Stimulated activated naive CD8-positive, alpha-beta T cell treated with anti-CD3 and anti-CD28 coated beads, Interleukin-15, Interleukin-2, amounts not matched to agents 100 ng/mL and 50 ng/mL, for 24 hours (primary cell): ENCODE measurements at regions not wholly inside any gene's neighbourhood (a gene's known extent, or its start where the extent isn't known, plus 50 kb on each side); places are given as distances from the start of the nearest gene placed in this dataset.
"Not testable (repeated sequence)": the region's sequence is repeated elsewhere in the genome, so short reads cannot be mapped to it uniquely, and the experiment has no call there.

Experiments
- H3K27ac Mint-ChIP-seq: one replicate; pipeline ENCODE4 v1.8.0; 2021; ENCODE audit warnings: mild to moderate bottlenecking, mixed read lengths
- H3K27me3 Mint-ChIP-seq: one replicate; pipeline ENCODE4 v1.8.0; 2021; ENCODE audit warnings: mixed read lengths
- H3K36me3 Mint-ChIP-seq: one replicate; pipeline ENCODE4 v1.8.0; 2021; ENCODE audit warnings: low read depth, mixed read lengths
- H3K4me1 Mint-ChIP-seq: one replicate; pipeline ENCODE4 v1.8.0; 2021; ENCODE audit warnings: low read depth, mixed read lengths
- H3K4me3 Mint-ChIP-seq: one replicate; pipeline ENCODE4 v1.8.0; 2021; ENCODE audit warnings: mild to moderate bottlenecking, mixed read lengths
- H3K9me3 Mint-ChIP-seq: one replicate; pipeline ENCODE4 v1.8.0; 2021; ENCODE audit warnings: mixed read lengths

GRCh38 chr5:109990723-109991359, 301.1 kb downstream of the MAN2A1 start:
- Mint-ChIP-seq H3K27me3 (no peaks in the 10 kb centered on the region), H3K27ac (no peak overlapping the region), H3K4me1 (peaks cover 4% of the 10 kb centered on the region), H3K4me3 (no peak overlapping the region), H3K36me3 (no peaks in the 10 kb centered on the region), H3K9me3 (no peaks in the 10 kb centered on the region)

DNA sequence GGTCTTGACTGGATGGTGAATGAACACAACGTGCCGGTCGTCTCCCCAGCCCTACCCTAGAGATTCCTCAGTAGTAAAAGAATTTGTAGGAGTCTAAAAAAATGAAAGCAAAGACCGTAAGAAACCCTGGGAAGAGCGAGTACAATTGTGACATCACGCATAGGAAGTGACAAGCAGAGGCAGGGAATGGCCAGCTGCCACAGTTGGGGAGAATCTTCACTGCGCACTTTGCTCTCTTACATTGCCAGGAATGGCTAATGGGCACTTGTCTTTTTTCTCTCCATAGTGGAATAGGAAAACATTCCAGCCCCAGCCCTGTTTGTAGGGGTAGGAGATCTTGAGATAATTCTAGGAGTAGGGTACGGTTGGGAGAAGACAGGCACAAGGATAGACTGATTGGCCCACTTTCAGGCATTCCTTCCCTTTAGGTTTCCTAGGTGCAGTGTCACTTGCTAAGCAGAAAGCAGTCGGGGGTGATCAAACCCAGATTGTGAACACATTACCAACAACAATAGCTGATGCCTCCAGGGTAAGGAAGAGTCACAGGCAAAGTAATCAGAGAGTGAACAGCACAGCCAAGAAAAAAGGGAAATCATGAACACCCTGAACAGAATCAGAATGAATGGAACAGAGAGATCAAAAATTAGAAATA, 302.7 kb downstream of the MAN2A1 start:
- H3K4me3 Mint-ChIP-seq, result no peak overlapping the region
- H3K27ac Mint-ChIP-seq, result no peak overlapping the region

DNA sequence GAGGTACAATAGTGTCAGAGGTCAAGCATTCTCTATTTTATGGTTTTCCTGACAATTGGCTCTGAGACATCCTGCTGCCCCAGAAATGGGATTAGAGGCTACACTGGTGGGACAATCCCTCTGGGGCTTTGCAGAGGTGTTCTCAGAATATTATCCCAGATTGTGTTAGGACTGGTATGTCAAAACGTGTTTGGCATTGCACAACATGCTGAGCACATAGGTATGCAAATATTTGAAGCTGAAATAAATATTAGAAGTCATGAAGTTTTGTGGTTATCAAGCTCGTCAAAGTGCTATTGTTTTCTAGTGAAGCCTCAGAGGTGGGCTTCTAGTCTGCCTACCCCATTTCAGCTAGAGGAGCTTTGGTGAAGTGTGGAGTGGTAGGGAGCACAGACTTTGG, 304.4 kb downstream of the MAN2A1 start:
- Mint-ChIP-seq H3K9me3 (no peaks in the 10 kb centered on the region), H3K27me3 (no peaks in the 10 kb centered on the region), H3K4me1 (no peaks in the 10 kb centered on the region), H3K4me3 (no peak overlapping the region), H3K27ac (no peak overlapping the region), H3K36me3 (no peaks in the 10 kb centered on the region)

More for the DNA sequence above, 302.7 kb downstream of the MAN2A1 start:
- no peaks in the 10 kb centered on the region for H3K9me3 Mint-ChIP-seq
- H3K27me3 Mint-ChIP-seq, result no peaks in the 10 kb centered on the region
- H3K36me3 Mint-ChIP-seq, result no peaks in the 10 kb centered on the region
- peaks cover 4% of the 10 kb centered on the region for H3K4me1 Mint-ChIP-seq

DNA sequence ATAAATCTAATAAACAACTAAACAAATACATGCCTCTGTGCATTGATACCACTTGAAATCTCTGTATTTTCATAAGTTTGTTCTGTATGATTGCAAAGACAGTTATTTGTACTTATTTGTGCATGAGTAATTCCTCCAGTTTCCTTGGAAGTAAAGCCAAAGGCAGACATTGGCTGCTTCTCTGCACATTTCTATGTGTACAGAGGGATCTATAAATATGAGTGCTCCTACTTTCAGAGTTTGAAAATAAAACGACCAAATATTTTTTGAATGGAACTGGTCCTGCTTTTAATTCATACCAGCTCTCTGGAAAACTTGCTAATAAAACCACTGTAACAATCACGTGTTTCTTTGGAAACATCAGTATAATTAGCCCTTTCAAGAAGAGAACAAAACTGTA, 306.5 kb downstream of the MAN2A1 start:
- H3K27me3 Mint-ChIP-seq, result no peaks in the 10 kb centered on the region
- H3K36me3 Mint-ChIP-seq, result no peaks in the 10 kb centered on the region
- H3K9me3 Mint-ChIP-seq, result no peaks in the 10 kb centered on the region
- H3K4me1 Mint-ChIP-seq, result peaks cover 13% of the 10 kb centered on the region
- H3K27ac Mint-ChIP-seq, result no peak overlapping the region
- no peak overlapping the region for H3K4me3 Mint-ChIP-seq

DNA sequence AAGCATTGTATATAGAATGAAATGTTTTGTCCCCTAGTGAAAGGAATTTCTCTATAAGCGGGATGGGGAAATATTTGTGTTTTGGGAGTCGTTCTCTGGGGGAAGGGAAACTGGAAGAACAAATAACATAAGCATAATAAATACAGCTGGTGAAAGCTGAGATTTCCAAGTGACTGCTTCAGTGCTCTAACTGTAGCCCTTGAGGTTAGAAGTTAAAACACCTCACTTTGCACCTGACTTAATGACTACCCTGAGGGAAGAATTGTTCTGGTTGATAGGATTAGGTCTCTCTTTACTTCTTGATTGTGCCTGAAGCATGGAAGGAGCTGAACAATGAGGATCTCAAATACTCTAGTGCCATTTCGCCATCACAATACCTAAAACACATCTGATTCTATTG, 307.4 kb downstream of the MAN2A1 start:
- Mint-ChIP-seq H3K4me1 (peaks cover 20% of the 10 kb centered on the region), H3K27ac (no peak overlapping the region), H3K9me3 (no peaks in the 10 kb centered on the region), H3K27me3 (no peaks in the 10 kb centered on the region), H3K4me3 (no peak overlapping the region), H3K36me3 (no peaks in the 10 kb centered on the region)

- no peaks in the 10 kb centered on the region for H3K27me3 Mint-ChIP-seq
- no peak overlapping the region for H3K27ac Mint-ChIP-seq
- H3K9me3 Mint-ChIP-seq, result no peaks in the 10 kb centered on the region
- no peak overlapping the region for H3K4me3 Mint-ChIP-seq
- peaks cover 20% of the 10 kb centered on the region for H3K4me1 Mint-ChIP-seq
- H3K36me3 Mint-ChIP-seq, result no peaks in the 10 kb centered on the region
Observed at GRCh38 chr5:109998208-109998607, 308.5 kb downstream of the MAN2A1 start.

GRCh38 chr5:109998726-109999125, 309.0 kb downstream of the MAN2A1 start:
- H3K27ac Mint-ChIP-seq, result no peak overlapping the region
- no peaks in the 10 kb centered on the region for H3K36me3 Mint-ChIP-seq
- no peaks in the 10 kb centered on the region for H3K9me3 Mint-ChIP-seq
- H3K4me3 Mint-ChIP-seq, result no peak overlapping the region
- no peaks in the 10 kb centered on the region for H3K27me3 Mint-ChIP-seq
- H3K4me1 Mint-ChIP-seq, result peaks cover 20% of the 10 kb centered on the region

GRCh38 chr5:110001648-110002047, 311.9 kb downstream of the MAN2A1 start:
- no peak overlapping the region for H3K27ac Mint-ChIP-seq
- H3K27me3 Mint-ChIP-seq, result no peaks in the 10 kb centered on the region
- H3K36me3 Mint-ChIP-seq, result no peaks in the 10 kb centered on the region
- peaks cover 4% of the 10 kb centered on the region for H3K9me3 Mint-ChIP-seq
- H3K4me3 Mint-ChIP-seq, result no peak overlapping the region
- peaks cover 20% of the 10 kb centered on the region for H3K4me1 Mint-ChIP-seq

GRCh38 chr5:110002652-110003051, 312.9 kb downstream of the MAN2A1 start:
- Mint-ChIP-seq H3K27ac (no peak overlapping the region), H3K4me3 (no peak overlapping the region), H3K27me3 (no peaks in the 10 kb centered on the region), H3K4me1 (peaks cover 20% of the 10 kb centered on the region), H3K36me3 (no peaks in the 10 kb centered on the region), H3K9me3 (peaks cover 4% of the 10 kb centered on the region)

DNA sequence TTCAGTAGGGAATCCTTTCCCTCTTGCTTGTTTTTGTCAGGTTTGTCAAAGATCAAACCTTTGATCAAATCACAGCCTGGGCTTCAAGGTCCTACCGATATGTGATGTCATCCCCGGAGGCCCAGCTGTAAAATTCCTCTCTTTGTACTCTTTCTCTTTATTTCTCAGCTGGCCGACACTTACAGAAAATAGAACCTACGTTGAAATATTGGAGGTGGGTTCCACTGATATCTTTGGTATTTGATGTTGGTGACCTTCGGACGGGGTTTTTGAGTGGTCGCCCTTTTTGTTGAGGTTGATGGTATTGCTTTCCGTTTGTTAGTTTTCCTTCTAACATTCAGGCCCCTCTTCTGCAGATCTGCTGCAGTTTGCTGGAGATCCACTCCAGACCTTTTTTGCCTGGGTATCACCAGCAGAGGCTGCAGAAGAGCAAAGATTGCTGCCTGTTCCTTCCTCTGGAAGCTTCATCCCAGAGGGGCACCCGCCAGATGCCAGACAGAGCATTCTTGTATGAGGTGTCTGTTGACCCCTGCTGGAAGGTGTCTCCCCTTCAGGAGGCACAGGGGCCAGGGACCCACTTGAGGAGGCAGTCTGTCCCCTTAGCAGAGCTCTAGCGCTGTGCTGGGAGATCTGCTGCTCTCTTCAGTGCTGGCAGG, 316.3 kb downstream of the MAN2A1 start:
- not testable (repeated sequence) for H3K36me3 Mint-ChIP-seq, H3K27ac Mint-ChIP-seq, H3K4me1 Mint-ChIP-seq, H3K9me3 Mint-ChIP-seq, H3K27me3 Mint-ChIP-seq, H3K4me3 Mint-ChIP-seq

DNA sequence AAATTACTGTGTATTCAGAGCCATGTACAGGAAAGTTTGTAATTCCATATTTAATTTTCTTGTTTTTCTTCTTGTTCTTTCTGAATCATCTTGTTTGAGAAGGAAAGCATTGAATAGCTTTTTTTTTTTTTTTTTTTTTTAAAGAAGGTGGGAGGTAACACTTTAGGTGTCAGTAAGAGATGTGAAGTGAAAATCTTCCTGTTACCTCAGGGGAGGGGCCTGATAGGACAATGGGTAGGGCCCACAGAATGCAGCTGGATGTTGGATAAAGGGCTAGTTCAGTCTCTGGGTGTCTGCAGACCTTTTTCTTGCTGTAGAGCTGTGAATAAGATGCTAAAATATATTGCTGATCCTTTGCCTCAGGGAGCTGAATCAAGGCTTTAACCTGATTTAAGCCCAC, 317.4 kb downstream of the MAN2A1 start:
- Mint-ChIP-seq H3K27ac (no peak overlapping the region), H3K4me1 (no peaks in the 10 kb centered on the region), H3K36me3 (no peaks in the 10 kb centered on the region), H3K27me3 (no peaks in the 10 kb centered on the region), H3K4me3 (no peak overlapping the region), H3K9me3 (peaks cover 4% of the 10 kb centered on the region)

DNA sequence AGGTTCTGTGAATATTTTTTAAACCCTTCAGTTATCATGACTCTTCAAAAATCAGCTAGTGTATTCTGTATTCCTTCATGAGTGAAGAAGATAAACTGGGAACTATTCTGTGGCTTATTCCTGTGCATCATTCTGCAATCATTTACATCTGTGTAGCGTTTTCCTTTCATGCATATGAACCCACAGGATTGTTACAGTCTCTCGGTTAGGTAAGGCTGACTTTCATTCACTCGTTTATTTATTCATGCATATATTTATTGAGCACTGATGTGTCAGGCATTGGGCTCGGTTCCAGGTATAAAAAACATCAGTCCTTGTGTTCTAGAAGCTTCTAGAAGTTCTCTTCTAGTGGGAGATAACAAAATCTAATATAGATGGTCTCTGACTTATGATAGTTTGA, 318.4 kb downstream of the MAN2A1 start:
- Mint-ChIP-seq H3K27me3 (no peaks in the 10 kb centered on the region), H3K4me3 (no peak overlapping the region), H3K4me1 (no peaks in the 10 kb centered on the region), H3K36me3 (no peaks in the 10 kb centered on the region), H3K9me3 (peaks cover 4% of the 10 kb centered on the region), H3K27ac (no peak overlapping the region)

- no peaks in the 10 kb centered on the region for H3K36me3 Mint-ChIP-seq
- H3K27ac Mint-ChIP-seq, result no peak overlapping the region
- no peak overlapping the region for H3K4me3 Mint-ChIP-seq
- H3K4me1 Mint-ChIP-seq, result no peaks in the 10 kb centered on the region
- H3K9me3 Mint-ChIP-seq, result no peaks in the 10 kb centered on the region
- no peaks in the 10 kb centered on the region for H3K27me3 Mint-ChIP-seq
Observed at GRCh38 chr5:110012145-110012544, 322.4 kb downstream of the MAN2A1 start.

GRCh38 chr5:110013017-110013416, 323.3 kb downstream of the MAN2A1 start:
- Mint-ChIP-seq H3K9me3 (no peaks in the 10 kb centered on the region), H3K4me1 (no peaks in the 10 kb centered on the region), H3K36me3 (no peaks in the 10 kb centered on the region), H3K27ac (no peak overlapping the region), H3K27me3 (no peaks in the 10 kb centered on the region), H3K4me3 (no peak overlapping the region)

DNA sequence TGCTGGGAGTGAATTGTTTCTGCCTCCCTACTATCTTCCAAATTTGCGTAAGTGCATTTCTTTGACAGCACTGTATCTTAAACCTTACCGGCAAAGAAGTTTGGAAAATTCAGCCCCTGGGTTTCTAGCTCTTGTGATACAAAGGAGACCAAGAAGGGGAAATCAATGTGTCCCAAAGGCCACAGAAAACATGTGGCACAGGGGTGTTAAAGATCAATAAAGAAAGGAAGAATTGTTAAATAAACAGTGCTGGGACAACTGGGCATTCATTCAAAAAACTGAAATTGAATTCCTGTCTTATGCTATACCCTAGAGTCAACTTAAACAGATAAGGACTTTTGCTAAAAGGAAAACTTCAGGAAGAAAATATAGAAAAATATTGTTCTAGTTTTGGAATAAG, 328.1 kb downstream of the MAN2A1 start:
- no peaks in the 10 kb centered on the region for H3K27me3 Mint-ChIP-seq
- H3K36me3 Mint-ChIP-seq, result no peaks in the 10 kb centered on the region
- H3K27ac Mint-ChIP-seq, result no peak overlapping the region
- H3K4me3 Mint-ChIP-seq, result no peak overlapping the region
- no peaks in the 10 kb centered on the region for H3K4me1 Mint-ChIP-seq
- no peaks in the 10 kb centered on the region for H3K9me3 Mint-ChIP-seq

DNA sequence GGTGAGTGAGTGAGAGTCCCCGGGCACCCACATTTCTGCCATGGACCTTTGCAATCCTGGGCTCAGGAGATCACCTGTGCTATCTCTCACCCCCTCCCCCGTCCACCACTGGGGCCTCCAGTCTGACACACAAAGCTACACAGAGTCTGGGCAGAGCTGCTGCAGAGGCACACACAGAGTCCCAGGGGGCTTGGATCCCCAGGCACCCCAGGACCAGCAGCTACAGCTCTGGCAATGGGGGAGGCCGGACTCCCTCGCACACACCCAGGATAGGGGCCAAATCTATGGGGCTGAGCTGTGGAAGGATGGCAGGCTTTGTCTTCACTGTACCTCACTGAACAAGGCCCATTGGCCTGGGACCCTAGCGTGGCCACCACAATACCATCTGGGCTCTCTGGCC, 328.8 kb downstream of the MAN2A1 start:
- H3K36me3 Mint-ChIP-seq, result no peaks in the 10 kb centered on the region
- no peaks in the 10 kb centered on the region for H3K4me1 Mint-ChIP-seq
- H3K27ac Mint-ChIP-seq, result no peak overlapping the region

More for the DNA sequence above, 328.8 kb downstream of the MAN2A1 start:
- Mint-ChIP-seq H3K9me3 (no peaks in the 10 kb centered on the region), H3K27me3 (no peaks in the 10 kb centered on the region), H3K4me3 (no peak overlapping the region)
